Loucy (cell line): ENCODE measurements at regions not wholly inside any gene's neighbourhood (a gene's known extent, or its start where the extent isn't known, plus 50 kb on each side); places are given as distances from the start of the nearest gene placed in this dataset.
"Not testable (repeated sequence)": the region's sequence is repeated elsewhere in the genome, so short reads cannot be mapped to it uniquely, and the experiment has no call there.

Source experiments
- H2AFZ ChIP-seq: fragments of 200-600 bp; sonication (generic); 2 replicates; pipeline ENCODE4 v1.6.0; 2016; ENCODE audit warnings: antibody characterized with exemption, mild to moderate bottlenecking, low read length, moderate library complexity
- H3F3A ChIP-seq: fragments of 200-600 bp; 2 replicates; pipeline ENCODE4 v1.6.0; 2016; ENCODE audit warnings: antibody characterized with exemption, low read depth, mild to moderate bottlenecking
- H3K27me3 ChIP-seq: fragments of 200-600 bp; sonication (generic); 2 replicates; pipeline ENCODE4 v1.6.1; 2014; ENCODE audit warnings: low read length, mild to moderate bottlenecking; ENCODE audit not compliant: insufficient read depth, poor library complexity, severe bottlenecking
- H3K36me3 ChIP-seq: fragments of 200-600 bp; sonication (generic); 2 replicates; pipeline ENCODE4 v1.6.1; 2016; ENCODE audit warnings: low read length; ENCODE audit not compliant: insufficient read depth
- H3K4me1 ChIP-seq: fragments of 200-600 bp; sonication (generic); 2 replicates; pipeline ENCODE4 v1.5.1; 2014; ENCODE audit warnings: low read length, mild to moderate bottlenecking; ENCODE audit not compliant: insufficient read depth, poor library complexity, severe bottlenecking
- H3K4me2 ChIP-seq: fragments of 200-600 bp; sonication (generic); 2 replicates; pipeline ENCODE4 v1.6.0; 2014; ENCODE audit warnings: antibody characterized with exemption, low read length, low read depth, mild to moderate bottlenecking; ENCODE audit not compliant: poor library complexity, severe bottlenecking
- H3K4me3 ChIP-seq: fragments of 200-600 bp; sonication (generic); 2 replicates; pipeline ENCODE4 v1.5.1; 2014; ENCODE audit warnings: low read length, mild to moderate bottlenecking, mixed read lengths; ENCODE audit not compliant: poor library complexity, severe bottlenecking
- H3K79me2 ChIP-seq: fragments of 200-600 bp; sonication (generic); 2 replicates; pipeline ENCODE4 v1.6.1; 2014; ENCODE audit warnings: low read length; ENCODE audit not compliant: insufficient read depth
- H3K9ac ChIP-seq: fragments of 200-600 bp; sonication (generic); 2 replicates; pipeline ENCODE4 v1.6.0; 2014; ENCODE audit warnings: mild to moderate bottlenecking, low read depth, low read length, moderate library complexity; ENCODE audit not compliant: poor library complexity, severe bottlenecking
- H3K9me2 ChIP-seq: fragments of 200-600 bp; sonication (generic); replicated peaks from 2 replicates; pipeline ENCODE4 v1.6.1; 2016; ENCODE audit warnings: low read depth, low read length, mixed read lengths
- H3K9me3 ChIP-seq: fragments of 200-600 bp; sonication (generic); 2 replicates; pipeline ENCODE4 v1.6.1; 2014; ENCODE audit warnings: mild to moderate bottlenecking, antibody characterized with exemption, low read length, low read depth; ENCODE audit not compliant: insufficient read depth
- H4K20me1 ChIP-seq: fragments of 200-600 bp; sonication (generic); 2 replicates; pipeline ENCODE4 v1.6.0; 2014; ENCODE audit warnings: antibody characterized with exemption, low read length, mild to moderate bottlenecking; ENCODE audit not compliant: insufficient read depth, poor library complexity, severe bottlenecking
- EZH2phosphoT487 ChIP-seq: fragments of 200-600 bp; IDR thresholded peaks from 2 replicates; pipeline ENCODE4 v1.6.1; 2018; ENCODE audit warnings: antibody characterized with exemption, mild to moderate bottlenecking, moderate library complexity, borderline replicate concordance
- TF ChIP-seq, protein P1 (sequence below): fragments of 200-600 bp; sonication (generic); conservative IDR thresholded peaks from 2 replicates; pipeline ENCODE4 v1.5.1; 2014; ENCODE audit warnings: mild to moderate bottlenecking, antibody characterized with exemption, low read length

- Histone ChIP-seq H3K4me1 (no peaks in the 10 kb centered on the region), H3K9ac (no peak overlapping the region), H3F3A (no peaks in the 10 kb centered on the region), H3K9me2 (no peaks in the 10 kb centered on the region), H3K36me3 (no peaks in the 10 kb centered on the region), H4K20me1 (no peaks in the 10 kb centered on the region), H3K27me3 (no peaks in the 10 kb centered on the region), H3K9me3 (no peaks in the 10 kb centered on the region), H3K79me2 (no peaks in the 10 kb centered on the region), H3K4me3 (no peak overlapping the region), H3K4me2 (no peak overlapping the region), H2AFZ (no peak overlapping the region)
- no peak for TF ChIP-seq EZH2phosphoT487
- TF ChIP-seq, protein P1, sequence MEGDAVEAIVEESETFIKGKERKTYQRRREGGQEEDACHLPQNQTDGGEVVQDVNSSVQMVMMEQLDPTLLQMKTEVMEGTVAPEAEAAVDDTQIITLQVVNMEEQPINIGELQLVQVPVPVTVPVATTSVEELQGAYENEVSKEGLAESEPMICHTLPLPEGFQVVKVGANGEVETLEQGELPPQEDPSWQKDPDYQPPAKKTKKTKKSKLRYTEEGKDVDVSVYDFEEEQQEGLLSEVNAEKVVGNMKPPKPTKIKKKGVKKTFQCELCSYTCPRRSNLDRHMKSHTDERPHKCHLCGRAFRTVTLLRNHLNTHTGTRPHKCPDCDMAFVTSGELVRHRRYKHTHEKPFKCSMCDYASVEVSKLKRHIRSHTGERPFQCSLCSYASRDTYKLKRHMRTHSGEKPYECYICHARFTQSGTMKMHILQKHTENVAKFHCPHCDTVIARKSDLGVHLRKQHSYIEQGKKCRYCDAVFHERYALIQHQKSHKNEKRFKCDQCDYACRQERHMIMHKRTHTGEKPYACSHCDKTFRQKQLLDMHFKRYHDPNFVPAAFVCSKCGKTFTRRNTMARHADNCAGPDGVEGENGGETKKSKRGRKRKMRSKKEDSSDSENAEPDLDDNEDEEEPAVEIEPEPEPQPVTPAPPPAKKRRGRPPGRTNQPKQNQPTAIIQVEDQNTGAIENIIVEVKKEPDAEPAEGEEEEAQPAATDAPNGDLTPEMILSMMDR, result no peak
These were observed 128.1 kb downstream of the LAS1L start for GRCh38 chrX:65406532-65406931.

GRCh38 chrX:65392284-65392683, 142.3 kb downstream of the LAS1L start:
- TF ChIP-seq, protein P1, result no peak
- TF ChIP-seq EZH2phosphoT487, result no peak
- Histone ChIP-seq H2AFZ (no peak overlapping the region), H4K20me1 (no peaks in the 10 kb centered on the region)

DNA sequence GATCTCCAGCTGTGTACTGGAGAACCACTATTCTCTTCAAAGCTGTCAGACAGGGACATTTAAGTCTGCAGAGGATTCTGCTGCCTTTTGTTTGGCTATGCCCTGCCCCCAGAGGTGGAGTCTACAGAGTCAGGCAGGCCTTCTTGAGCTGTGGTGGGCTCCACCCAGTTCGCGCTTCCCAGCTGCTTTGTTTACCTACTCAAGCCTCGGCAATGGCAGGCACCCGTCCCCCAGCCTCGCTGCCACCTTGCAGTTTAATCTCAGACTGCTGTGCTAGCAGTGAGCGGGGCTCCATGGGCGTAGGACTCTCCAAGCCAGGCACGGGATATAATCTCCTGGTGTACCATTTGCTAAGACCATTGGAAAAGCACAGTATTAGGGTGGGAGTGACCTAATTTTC, 145.5 kb downstream of the LAS1L start:
- H3K4me3 ChIP-seq, H2AFZ ChIP-seq, H3K36me3 ChIP-seq, H3K9me2 ChIP-seq, H3K9ac ChIP-seq, H3K79me2 ChIP-seq, H3K27me3 ChIP-seq, H3F3A ChIP-seq, H3K9me3 ChIP-seq, H3K4me2 ChIP-seq, H3K4me1 ChIP-seq, H4K20me1 ChIP-seq: not testable (repeated sequence)

More at GRCh38 chrX:65392284-65392683, 142.3 kb downstream of the LAS1L start:
- Histone ChIP-seq H3K9me2 (no peaks in the 10 kb centered on the region), H3K27me3 (no peaks in the 10 kb centered on the region), H3K4me1 (no peaks in the 10 kb centered on the region), H3K9me3 (no peaks in the 10 kb centered on the region), H3K9ac (no peak overlapping the region), H3K36me3 (no peaks in the 10 kb centered on the region), H3K4me2 (no peak overlapping the region), H3K79me2 (no peaks in the 10 kb centered on the region), H3F3A (no peaks in the 10 kb centered on the region), H3K4me3 (no peak overlapping the region)
